Smooth muscle cell (in vitro differentiated cells): ENCODE measurements at regions not wholly inside any gene's neighbourhood (a gene's known extent, or its start where the extent isn't known, plus 50 kb on each side); places are given as distances from the start of the nearest gene placed in this dataset.

Source experiments
- DNase-seq: peaks from one replicate; lab custom pipeline; 2025; ENCODE audit not compliant: unreplicated experiment; lab: John Stamatoyannopoulos, UW
- H2AFZ ChIP-seq: fragments of 200-600 bp; sonication (generic); 2 replicates; pipeline ENCODE4 v1.6.0; 2016; ENCODE audit warnings: antibody characterized with exemption, low read depth, mild to moderate bottlenecking
- H3F3A ChIP-seq: fragments of 200-600 bp; sonication (generic); 2 replicates; pipeline ENCODE4 v1.6.0; 2017; ENCODE audit warnings: antibody characterized with exemption, low read depth
- H3K27ac ChIP-seq: fragments of 200-600 bp; sonication (generic); 2 replicates; pipeline ENCODE4 v1.5.1; 2016; ENCODE audit warnings: low read depth, mild to moderate bottlenecking
- H3K27me3 ChIP-seq: fragments of 200-600 bp; sonication (generic); 2 replicates; pipeline ENCODE4 v1.6.1; 2016; ENCODE audit warnings: low read depth, mild to moderate bottlenecking
- H3K36me3 ChIP-seq: fragments of 200-600 bp; sonication (generic); 2 replicates; pipeline ENCODE4 v1.5.1; 2016; ENCODE audit warnings: low read depth
- H3K4me1 ChIP-seq: fragments of 200-600 bp; sonication (generic); 2 replicates; pipeline ENCODE4 v1.5.1; 2016; ENCODE audit warnings: low read depth
- H3K4me2 ChIP-seq: fragments of 200-600 bp; sonication (generic); 2 replicates; pipeline ENCODE4 v1.6.0; 2016; ENCODE audit warnings: mild to moderate bottlenecking
- H3K4me3 ChIP-seq: fragments of 200-600 bp; sonication (generic); 2 replicates; pipeline ENCODE4 v1.5.1; 2016; ENCODE audit warnings: mild to moderate bottlenecking
- H3K79me2 ChIP-seq: fragments of 200-600 bp; sonication (generic); 2 replicates; pipeline ENCODE4 v1.6.0; 2016; ENCODE audit warnings: low read depth, mild to moderate bottlenecking
- H3K9ac ChIP-seq: fragments of 200-600 bp; sonication (generic); 2 replicates; pipeline ENCODE4 v1.6.0; 2016; ENCODE audit warnings: low read depth
- H3K9me3 ChIP-seq: fragments of 200-600 bp; sonication (generic); replicated peaks from 2 replicates; pipeline ENCODE4 v1.5.1; 2016; ENCODE audit warnings: low read depth
- H4K20me1 ChIP-seq: fragments of 200-600 bp; sonication (generic); 2 replicates; pipeline ENCODE4 v1.6.0; 2016; ENCODE audit warnings: low read depth
- CTCF ChIP-seq: fragments of 200-600 bp; sonication (generic); IDR thresholded peaks from 2 replicates; pipeline ENCODE4 v1.5.1; 2017; ENCODE audit warnings: borderline replicate concordance, mild to moderate bottlenecking, antibody characterized with exemption; ENCODE audit not compliant: insufficient read depth, poor library complexity, severe bottlenecking
- WGBS: methylation state at CpG from one replicate; pipeline ENCODE4 v1.1.7; 2016; ENCODE audit warnings: low lambda C conversion rate; 5-methylcytosine and 5-hydroxymethylcytosine counted together

GRCh38 chr2:129179199-129179598 is 800.3 kb upstream of the RAB6C start:
- no peaks in the 10 kb centered on the region for H3K9me3 ChIP-seq
- no peak overlapping the region for H3K27ac ChIP-seq
- no peaks in the 10 kb centered on the region for H4K20me1 ChIP-seq
- H3K36me3 ChIP-seq = no peaks in the 10 kb centered on the region
- WGBS = 96% methylated on average over 3 of the region's 3 CpGs
- TF ChIP-seq CTCF = no peak
- no peak overlapping the region for H3K4me2 ChIP-seq
- H3K9ac ChIP-seq = no peak overlapping the region
- H3K4me3 ChIP-seq = no peak overlapping the region
- no peaks in the 10 kb centered on the region for H3F3A ChIP-seq
- H2AFZ ChIP-seq = no peak overlapping the region
- no peak for DNase-seq
- H3K79me2 ChIP-seq = no peaks in the 10 kb centered on the region
- H3K4me1 ChIP-seq = no peaks in the 10 kb centered on the region
- no peaks in the 10 kb centered on the region for H3K27me3 ChIP-seq

DNA sequence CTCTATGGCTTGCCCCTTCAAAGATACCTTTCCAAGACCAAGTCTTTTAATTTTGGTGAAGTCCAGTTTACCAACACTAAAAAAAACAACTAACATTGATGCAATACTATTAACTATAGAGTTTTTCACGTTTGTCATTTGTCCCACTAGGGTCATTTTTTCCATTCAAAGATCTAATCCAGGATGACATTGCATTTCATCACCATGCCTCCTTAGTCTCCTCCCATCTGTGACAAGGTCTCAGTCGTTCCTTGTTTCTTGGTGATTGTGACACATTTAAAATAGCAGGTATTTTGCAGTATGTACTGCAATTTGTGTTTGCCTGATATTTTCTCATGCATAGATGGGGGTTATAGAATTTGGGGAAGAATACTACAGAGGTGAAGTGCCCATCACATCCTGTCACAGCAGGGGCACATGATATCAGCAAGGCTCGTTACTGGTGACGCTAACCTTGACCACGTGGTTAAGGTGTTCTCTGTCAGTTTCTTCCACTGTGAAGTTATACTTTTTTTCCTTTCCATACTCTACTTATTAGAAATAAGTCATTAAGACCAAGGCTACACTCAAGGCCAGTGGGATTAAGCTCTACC is 799.2 kb upstream of the RAB6C start:
- 77% methylated on average over 5 of the region's 5 CpGs for WGBS
- no peak for DNase-seq
- no peak for TF ChIP-seq CTCF

DNA sequence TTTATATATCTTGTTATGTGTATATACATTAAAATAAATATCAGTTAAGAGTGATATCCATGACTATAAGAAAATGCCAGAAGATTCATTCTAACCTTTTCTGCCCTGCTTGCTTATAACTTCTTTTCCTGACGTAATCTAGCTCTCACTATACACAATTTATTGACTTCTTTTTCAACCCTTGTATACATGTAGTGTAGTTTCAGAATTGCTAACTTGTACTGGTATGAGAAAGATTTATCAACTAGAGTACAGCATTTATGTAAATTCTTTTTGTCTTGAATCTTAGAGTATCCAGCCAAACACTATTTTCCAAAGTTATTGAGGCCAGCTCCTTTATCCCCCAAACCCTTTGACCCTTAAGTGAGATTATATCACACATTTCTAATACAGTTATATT is 798.0 kb upstream of the RAB6C start:
- H4K20me1 ChIP-seq = no peaks in the 10 kb centered on the region
- H3K4me2 ChIP-seq = no peak overlapping the region
- H3K4me3 ChIP-seq = no peak overlapping the region
- H3K27me3 ChIP-seq = no peaks in the 10 kb centered on the region
- H3K27ac ChIP-seq = no peak overlapping the region
- no peak for TF ChIP-seq CTCF
- H3K79me2 ChIP-seq = no peaks in the 10 kb centered on the region
- no peaks in the 10 kb centered on the region for H3F3A ChIP-seq
- H2AFZ ChIP-seq = no peak overlapping the region
- H3K4me1 ChIP-seq = no peaks in the 10 kb centered on the region
- H3K36me3 ChIP-seq = no peaks in the 10 kb centered on the region
- no peak for DNase-seq
- 86% methylated on average over 1 of the region's 1 CpG for WGBS
- H3K9ac ChIP-seq = no peak overlapping the region
- H3K9me3 ChIP-seq = no peaks in the 10 kb centered on the region

More for the DNA sequence above, 799.2 kb upstream of the RAB6C start:
- no peaks in the 10 kb centered on the region for H3K4me1 ChIP-seq
- no peaks in the 10 kb centered on the region for H4K20me1 ChIP-seq
- H3K9ac ChIP-seq = no peak overlapping the region
- H3K9me3 ChIP-seq = no peaks in the 10 kb centered on the region
- no peak overlapping the region for H3K27ac ChIP-seq
- H3K79me2 ChIP-seq = no peaks in the 10 kb centered on the region
- no peak overlapping the region for H3K4me3 ChIP-seq
- no peaks in the 10 kb centered on the region for H3F3A ChIP-seq
- H3K27me3 ChIP-seq = no peaks in the 10 kb centered on the region
- H3K4me2 ChIP-seq = no peak overlapping the region
- H3K36me3 ChIP-seq = no peaks in the 10 kb centered on the region
- H2AFZ ChIP-seq = no peak overlapping the region

DNA sequence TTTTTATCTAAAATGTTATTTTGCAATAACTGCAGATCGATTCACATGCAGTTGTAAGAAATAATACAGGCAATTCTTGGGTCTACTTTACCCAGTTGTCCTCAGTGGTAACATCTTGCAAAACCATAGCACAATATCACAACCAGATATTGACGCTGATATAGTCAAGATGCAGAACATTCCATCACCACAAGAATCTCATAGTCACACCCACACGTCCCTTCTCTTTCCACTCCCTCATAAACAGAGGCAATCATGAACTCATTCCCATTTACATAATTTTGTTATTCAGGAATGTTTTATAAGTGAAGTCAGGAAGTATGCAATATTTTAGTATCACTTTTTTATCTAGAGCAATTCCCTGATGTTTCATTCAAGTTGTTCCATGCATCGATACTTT is 797.5 kb upstream of the RAB6C start:
- Histone ChIP-seq H3K4me2 (no peak overlapping the region), H3K9me3 (no peaks in the 10 kb centered on the region), H3F3A (no peaks in the 10 kb centered on the region), H3K9ac (no peak overlapping the region), H3K4me1 (no peaks in the 10 kb centered on the region), H4K20me1 (no peaks in the 10 kb centered on the region), H2AFZ (no peak overlapping the region), H3K36me3 (no peaks in the 10 kb centered on the region), H3K79me2 (no peaks in the 10 kb centered on the region), H3K27ac (no peak overlapping the region), H3K27me3 (no peaks in the 10 kb centered on the region), H3K4me3 (no peak overlapping the region)
- 79% methylated on average over 4 of the region's 4 CpGs for WGBS
- no peak for DNase-seq
- TF ChIP-seq CTCF = no peak
